Nephron (organoid): ENCODE measurements at regions not wholly inside any gene's neighbourhood (a gene's known extent, or its start where the extent isn't known, plus 50 kb on each side); places are given as distances from the start of the nearest gene placed in this dataset.
"Not testable (repeated sequence)": the region's sequence is repeated elsewhere in the genome, so short reads cannot be mapped to it uniquely, and the experiment has no call there.

Source experiments
- H3K27ac Mint-ChIP-seq, 3 experiments: 2 replicates each; pipeline ENCODE4 v1.8.0; 2020; ENCODE audit warnings: mixed read lengths in 3 of 3, mild to moderate bottlenecking in 2 of 3, moderate library complexity in 1 of 3
- H3K27me3 Mint-ChIP-seq: 2 replicates; pipeline ENCODE4 v1.8.0; 2021; ENCODE audit warnings: low read depth, mild to moderate bottlenecking, moderate library complexity, mixed read lengths
- H3K36me3 Mint-ChIP-seq: 2 replicates; pipeline ENCODE4 v1.8.0; 2020; ENCODE audit warnings: low read depth, mixed read lengths
- H3K4me1 Mint-ChIP-seq: 2 replicates; pipeline ENCODE4 v1.8.0; 2020; ENCODE audit warnings: mixed read lengths
- H3K4me3 Mint-ChIP-seq, 3 experiments: 2 replicates each; pipeline ENCODE4 v1.8.0; 2020; ENCODE audit warnings: mild to moderate bottlenecking in 3 of 3, mixed read lengths in 3 of 3, moderate library complexity in 2 of 3
- H3K9me3 Mint-ChIP-seq: 2 replicates; pipeline ENCODE4 v1.8.0; 2020; ENCODE audit warnings: mixed read lengths
- TF ChIP-seq, protein P1 (sequence below), 3 experiments: fragments of 200-600 bp; sonication (generic); IDR thresholded peaks; one replicate each; pipeline ENCODE4 v1.5.0; 2021; ENCODE audit warnings: antibody characterized with exemption in 3 of 3; ENCODE audit not compliant: unreplicated experiment in 3 of 3

DNA sequence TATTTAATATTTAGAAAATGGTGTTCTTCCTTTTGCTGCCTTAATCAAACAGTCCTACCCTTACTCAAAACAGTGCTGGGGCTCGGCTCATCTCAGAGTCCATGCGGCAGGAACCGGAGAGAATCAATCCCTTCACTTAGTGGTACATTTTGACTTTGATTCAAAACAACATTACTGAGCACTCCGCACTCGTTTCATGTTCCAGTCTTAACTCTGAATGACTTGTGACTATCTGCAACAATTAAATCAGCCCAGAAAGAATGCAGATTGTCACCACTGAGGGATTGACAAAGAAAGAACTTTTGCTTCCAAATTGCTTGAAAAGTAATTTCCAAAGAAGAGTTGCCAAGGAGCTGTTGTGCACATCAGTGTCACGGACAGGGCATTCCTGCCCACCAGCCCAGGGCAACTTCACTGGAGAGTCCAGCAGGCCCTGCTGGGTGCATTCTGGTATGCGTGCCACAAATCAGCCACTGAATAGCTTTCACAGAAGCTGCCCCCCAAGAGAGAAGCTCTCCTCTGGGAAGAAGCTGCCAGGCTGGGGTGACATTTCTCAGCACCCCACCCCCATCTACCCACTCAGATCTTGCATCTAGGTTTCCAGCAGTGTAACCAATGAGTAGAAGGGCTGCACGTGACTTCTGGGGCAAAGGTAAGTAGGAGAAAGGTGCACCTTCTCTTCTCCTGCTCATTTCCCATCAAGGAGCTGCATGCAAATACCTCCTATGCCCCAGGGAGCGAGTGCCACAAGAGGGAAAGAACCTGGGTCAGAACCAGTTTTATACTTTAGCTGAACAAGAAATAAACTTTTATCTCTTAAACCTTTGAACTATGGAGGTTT, 84.6 kb upstream of the ATP8B1 start:
- TF ChIP-seq, protein P1, sequence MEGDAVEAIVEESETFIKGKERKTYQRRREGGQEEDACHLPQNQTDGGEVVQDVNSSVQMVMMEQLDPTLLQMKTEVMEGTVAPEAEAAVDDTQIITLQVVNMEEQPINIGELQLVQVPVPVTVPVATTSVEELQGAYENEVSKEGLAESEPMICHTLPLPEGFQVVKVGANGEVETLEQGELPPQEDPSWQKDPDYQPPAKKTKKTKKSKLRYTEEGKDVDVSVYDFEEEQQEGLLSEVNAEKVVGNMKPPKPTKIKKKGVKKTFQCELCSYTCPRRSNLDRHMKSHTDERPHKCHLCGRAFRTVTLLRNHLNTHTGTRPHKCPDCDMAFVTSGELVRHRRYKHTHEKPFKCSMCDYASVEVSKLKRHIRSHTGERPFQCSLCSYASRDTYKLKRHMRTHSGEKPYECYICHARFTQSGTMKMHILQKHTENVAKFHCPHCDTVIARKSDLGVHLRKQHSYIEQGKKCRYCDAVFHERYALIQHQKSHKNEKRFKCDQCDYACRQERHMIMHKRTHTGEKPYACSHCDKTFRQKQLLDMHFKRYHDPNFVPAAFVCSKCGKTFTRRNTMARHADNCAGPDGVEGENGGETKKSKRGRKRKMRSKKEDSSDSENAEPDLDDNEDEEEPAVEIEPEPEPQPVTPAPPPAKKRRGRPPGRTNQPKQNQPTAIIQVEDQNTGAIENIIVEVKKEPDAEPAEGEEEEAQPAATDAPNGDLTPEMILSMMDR (IDR thresholded peaks at IDR 0.05; ENCODE audit: unreplicated experiment in 3 of 3) = no peak
- H3K27ac Mint-ChIP-seq = no peak overlapping the region
- no peaks in the 10 kb centered on the region for H3K36me3 Mint-ChIP-seq
- peaks cover 3% of the 10 kb centered on the region for H3K27me3 Mint-ChIP-seq
- H3K9me3 Mint-ChIP-seq = peaks cover 4% of the 10 kb centered on the region
- H3K4me1 Mint-ChIP-seq = no peaks in the 10 kb centered on the region
- no peak overlapping the region for H3K4me3 Mint-ChIP-seq

DNA sequence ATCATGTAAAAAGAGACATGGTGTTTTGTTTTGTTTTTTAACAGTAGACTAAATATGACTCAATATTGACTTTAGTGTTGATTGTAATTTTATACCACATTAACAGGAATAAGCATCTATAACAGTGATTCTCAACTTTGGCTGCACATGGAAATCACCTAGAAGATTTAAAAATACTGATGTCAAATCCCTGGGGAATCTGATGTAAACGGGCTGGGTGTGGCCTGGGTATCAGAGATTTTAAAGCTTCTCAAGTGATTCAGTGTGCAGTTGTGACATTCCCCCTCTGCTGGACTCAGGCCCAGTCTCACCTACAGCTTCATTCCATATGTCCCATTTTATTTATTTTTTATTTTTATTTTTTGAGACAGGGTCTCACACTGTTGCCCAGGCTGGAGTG, 82.8 kb upstream of the ATP8B1 start:
- H3K27ac Mint-ChIP-seq = no peak overlapping the region
- no peaks in the 10 kb centered on the region for H3K4me1 Mint-ChIP-seq
- TF ChIP-seq, protein P1 (IDR thresholded peaks at IDR 0.05; ENCODE audit: unreplicated experiment in 3 of 3) = no peak
- no peaks in the 10 kb centered on the region for H3K36me3 Mint-ChIP-seq
- peaks cover 3% of the 10 kb centered on the region for H3K27me3 Mint-ChIP-seq
- no peak overlapping the region for H3K4me3 Mint-ChIP-seq
- H3K9me3 Mint-ChIP-seq = peaks cover 6% of the 10 kb centered on the region

DNA sequence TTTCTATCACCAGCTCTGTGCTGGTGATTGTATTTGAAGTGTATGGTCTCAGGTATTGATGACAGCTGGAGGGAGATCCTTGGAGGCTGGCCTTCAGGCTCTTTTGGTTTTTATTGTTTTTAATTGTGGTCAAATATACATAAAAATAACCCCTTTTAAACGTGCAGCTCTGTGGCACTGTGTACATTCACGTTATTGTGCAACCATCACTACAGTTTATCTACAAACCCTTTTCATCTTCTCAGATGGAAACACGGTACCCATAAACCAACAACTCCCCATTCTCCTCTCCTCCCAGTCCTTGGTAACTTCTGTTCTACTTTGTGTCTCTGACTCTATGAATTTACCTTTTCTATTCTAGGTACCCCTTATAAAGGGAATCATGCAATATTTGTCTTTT, 79.3 kb upstream of the ATP8B1 start:
- H3K27me3 Mint-ChIP-seq = peaks cover 3% of the 10 kb centered on the region
- no peak overlapping the region for H3K4me3 Mint-ChIP-seq
- H3K27ac Mint-ChIP-seq = no peak overlapping the region
- no peaks in the 10 kb centered on the region for H3K36me3 Mint-ChIP-seq
- H3K4me1 Mint-ChIP-seq = no peaks in the 10 kb centered on the region
- H3K9me3 Mint-ChIP-seq = peaks cover 21% of the 10 kb centered on the region
- TF ChIP-seq, protein P1 (IDR thresholded peaks at IDR 0.05; ENCODE audit: unreplicated experiment in 3 of 3) = no peak

DNA sequence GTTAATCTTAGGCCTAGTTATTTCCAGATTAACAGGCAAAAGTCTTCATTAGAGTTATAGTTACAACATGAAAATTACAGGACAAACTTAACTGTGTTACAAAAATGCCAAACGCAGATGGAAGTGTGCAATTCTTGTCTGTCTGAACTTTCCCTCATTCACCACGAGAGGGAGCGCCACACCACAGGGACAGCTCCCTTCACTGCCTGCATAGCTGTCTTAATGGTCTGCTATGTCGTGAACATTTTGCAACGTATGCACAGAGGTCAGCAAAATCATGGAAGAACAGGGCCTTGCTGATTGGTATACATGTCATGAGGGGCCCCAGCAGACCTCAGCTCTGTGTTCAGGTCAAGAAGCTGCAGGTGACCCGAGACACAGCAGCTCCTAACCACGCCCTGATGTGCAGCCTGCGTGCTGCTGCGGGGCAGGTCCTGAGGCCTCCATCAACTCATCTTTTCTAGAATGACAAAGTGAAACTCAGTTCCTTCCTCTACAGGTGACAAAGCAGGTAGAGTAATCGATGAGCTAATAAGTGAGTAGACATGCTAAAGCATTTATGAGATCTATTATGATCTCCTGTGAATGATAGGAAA, 78.8 kb upstream of the ATP8B1 start:
- Mint-ChIP-seq H3K27ac (no peak overlapping the region), H3K9me3 (peaks cover 22% of the 10 kb centered on the region), H3K4me3 (no peak overlapping the region), H3K36me3 (no peaks in the 10 kb centered on the region), H3K27me3 (peaks cover 3% of the 10 kb centered on the region), H3K4me1 (no peaks in the 10 kb centered on the region)
- TF ChIP-seq, protein P1 (IDR thresholded peaks at IDR 0.05; ENCODE audit: unreplicated experiment in 3 of 3) = peak; percentile 87 to 92 (median 90)

DNA sequence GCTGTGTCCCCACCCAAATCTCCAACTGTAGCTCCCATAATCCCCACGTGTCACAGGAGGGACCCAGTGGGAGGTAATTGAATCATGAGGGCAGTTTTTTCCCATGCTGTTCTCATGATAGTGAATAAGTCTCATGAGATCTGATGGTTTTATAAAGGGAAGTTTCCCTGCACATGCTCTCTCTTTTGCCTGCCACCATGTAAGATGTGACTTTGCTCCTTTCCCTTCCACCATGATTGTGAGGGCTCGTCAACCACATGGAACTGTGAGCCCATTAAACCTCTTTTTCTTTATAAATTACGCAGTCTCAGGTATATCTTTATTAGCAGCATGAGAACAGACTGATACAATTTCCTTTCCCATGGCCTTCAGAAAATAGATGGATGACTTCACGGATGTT, 76.8 kb upstream of the ATP8B1 start:
- not testable (repeated sequence) for H3K27me3 Mint-ChIP-seq, H3K4me1 Mint-ChIP-seq, H3K36me3 Mint-ChIP-seq, H3K27ac Mint-ChIP-seq, H3K4me3 Mint-ChIP-seq
- peaks cover 28% of the 10 kb centered on the region for H3K9me3 Mint-ChIP-seq

DNA sequence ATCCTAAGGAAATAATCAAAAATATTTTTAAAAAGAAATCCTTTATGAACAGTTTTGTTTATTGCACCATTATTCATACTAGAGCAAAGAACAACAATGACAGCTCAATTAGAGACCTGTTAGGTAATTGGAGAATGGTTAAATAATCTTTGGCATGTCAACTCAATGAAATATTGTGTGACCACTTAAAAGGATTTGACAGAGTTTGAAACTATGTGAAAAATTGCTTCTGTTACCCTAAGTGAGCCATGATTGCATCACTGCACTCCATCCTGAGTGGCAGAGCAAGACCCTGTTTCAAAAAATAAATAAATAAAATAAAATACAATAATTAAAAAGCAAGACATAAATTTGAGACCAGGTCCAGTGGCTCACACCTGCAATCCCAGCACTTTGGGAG, 66.1 kb upstream of the ATP8B1 start:
- Mint-ChIP-seq H3K4me3 (no peak overlapping the region), H3K36me3 (no peaks in the 10 kb centered on the region), H3K27me3 (peaks cover 12% of the 10 kb centered on the region), H3K27ac (no peak overlapping the region), H3K9me3 (peaks cover 13% of the 10 kb centered on the region), H3K4me1 (no peaks in the 10 kb centered on the region)
- TF ChIP-seq, protein P1 (IDR thresholded peaks at IDR 0.05; ENCODE audit: unreplicated experiment in 3 of 3) = no peak
